GM12878 (cell line): ENCODE measurements at regions not wholly inside any gene's neighbourhood (a gene's known extent, or its start where the extent isn't known, plus 50 kb on each side); places are given as distances from the start of the nearest gene placed in this dataset.

ENCODE experiments used
- ATAC-seq: fragments of 200-7000 bp; cut with Tn5 transposase; 3 replicates; pipeline ENCODE4 v1.9.1; 2020; ENCODE audit warnings: mild to moderate bottlenecking, moderate library complexity
- BruUV-seq: library from RNA; stranded (reverse); fragments of 400-500 nt; replicated peaks from 2 replicates; lab custom pipeline; 2021; lab: Mats Ljungman, UMichigan
- CTCF ChIA-PET: fragments of 300-600 bp; sonication (Branson Sonifier 250); formaldehyde crosslinking; extraction: SDS; loops from one replicate; lab custom pipeline; 2021; ENCODE audit warnings: inconsistent platforms; lab: Yijun Ruan, JAX
- POLR2A ChIA-PET: fragments of 350-600 bp; formaldehyde crosslinking; extraction: SDS; loops from one replicate; lab custom pipeline; 2021; ENCODE audit warnings: inconsistent platforms; lab: Charles Lee
- RAD21 ChIA-PET: fragments of 300-600 bp; sonication (Branson Sonifier 250); formaldehyde crosslinking; loops from one replicate; lab custom pipeline; 2023; ENCODE audit warnings: antibody characterized with exemption; ENCODE audit not compliant: unreplicated experiment; lab: Charles Lee
- SMC1A ChIA-PET: fragments of 300-600 bp; sonication (Branson Sonifier 250); formaldehyde crosslinking; loops from one replicate; lab custom pipeline; 2023; ENCODE audit not compliant: unreplicated experiment, uncharacterized antibody; lab: Charles Lee
- DNase-seq: peaks from one replicate; pipeline ENCODE4 v3.0.0-alpha.2; 2011; ENCODE audit warnings: low read depth, low spot score
- FAIRE-seq: peaks from 3 replicates; lab custom pipeline; 2011; peaks lifted over from hg19 to GRCh38; lab: Jason Lieb, UNC
- H2AFZ ChIP-seq: 2 replicates; pipeline ENCODE4 v1.6.0; 2011; ENCODE audit warnings: low read depth, low read length, control low read depth; ENCODE audit not compliant: control insufficient read depth
- H3K27ac ChIP-seq: 2 replicates; pipeline ENCODE4 v1.5.1; 2011; ENCODE audit warnings: control low read depth; ENCODE audit not compliant: control insufficient read depth, insufficient read depth
- H3K27me3 ChIP-seq, 2 experiments: replicated peaks in 1 of 2; 2 replicates each; pipeline versions ENCODE4 v1.6.0 to v1.6.1; 2011; ENCODE audit warnings: low read length in 1 of 2; ENCODE audit not compliant: control insufficient read depth in 2 of 2, insufficient read depth in 2 of 2
- H3K36me3 ChIP-seq, 2 experiments: 2 replicates each; pipeline ENCODE4 v1.5.1; 2011; ENCODE audit warnings: low read length in 1 of 2; ENCODE audit not compliant: control insufficient read depth in 2 of 2, insufficient read depth in 2 of 2
- H3K4me1 ChIP-seq: 2 replicates; pipeline ENCODE4 v1.6.1; 2011; ENCODE audit warnings: mild to moderate bottlenecking, low read length, moderate library complexity, mixed read lengths; ENCODE audit not compliant: control insufficient read depth, insufficient read depth
- H3K4me2 ChIP-seq: 2 replicates; pipeline ENCODE4 v1.6.0; 2011; ENCODE audit warnings: control low read depth; ENCODE audit not compliant: control insufficient read depth, insufficient read depth
- H3K4me3 ChIP-seq: fragments of 200-600 bp; sonication (generic); 2 replicates; pipeline ENCODE4 v1.5.1; 2016
- H3K79me2 ChIP-seq: 2 replicates; pipeline ENCODE4 v1.6.0; 2011; ENCODE audit warnings: low read length; ENCODE audit not compliant: control insufficient read depth, insufficient read depth
- H3K9ac ChIP-seq: 2 replicates; pipeline ENCODE4 v1.8.0; 2011; ENCODE audit warnings: low read length, control low read depth, mixed read lengths; ENCODE audit not compliant: control insufficient read depth, insufficient read depth
- H3K9me3 ChIP-seq: replicated peaks from 3 replicates; pipeline ENCODE4 v1.5.1; 2011; ENCODE audit warnings: mild to moderate bottlenecking, low read length; ENCODE audit not compliant: control insufficient read depth, insufficient read depth
- H4K20me1 ChIP-seq: 2 replicates; pipeline ENCODE4 v1.6.0; 2011; ENCODE audit not compliant: control insufficient read depth, insufficient read depth
- ASH2L ChIP-seq: fragments of 300-600, 200-600 bp; sonication (generic); IDR thresholded peaks from 2 replicates; pipeline ENCODE4 v1.6.1; 2017; ENCODE audit warnings: low read depth, mild to moderate bottlenecking, borderline replicate concordance
- BACH1 ChIP-seq: fragments of 450-650 bp; IDR thresholded peaks from 2 replicates; pipeline ENCODE4 v1.6.1; 2017; ENCODE audit warnings: mild to moderate bottlenecking, borderline replicate concordance
- CBX5 ChIP-seq: sonication (generic); IDR thresholded peaks from 2 replicates; pipeline ENCODE4 v1.6.1; 2016; ENCODE audit warnings: low read depth, moderate library complexity, mild to moderate bottlenecking, inconsistent platforms
- CREB1 ChIP-seq: IDR thresholded peaks from 2 replicates; pipeline ENCODE4 v1.6.1; 2012; ENCODE audit warnings: low read depth, mild to moderate bottlenecking, inconsistent platforms
- EP300 ChIP-seq, 2 experiments: fragments of 150-350 bp in 1 of 2; IDR thresholded peaks; 2 replicates each; pipeline ENCODE4 v1.6.1; 2011 to 2012; ENCODE audit warnings: low read depth in 2 of 2, low read length in 2 of 2, borderline replicate concordance in 1 of 2, improper control_type of control experiment in 1 of 2, inconsistent platforms in 1 of 2; ENCODE audit not compliant: control insufficient read depth in 1 of 2
- EZH2 ChIP-seq: IDR thresholded peaks from 2 replicates; pipeline ENCODE4 v1.6.1; 2012; ENCODE audit warnings: low read depth, mild to moderate bottlenecking, control low read depth, inconsistent platforms, low read length, borderline replicate concordance; ENCODE audit not compliant: control insufficient read depth
- HDAC2 ChIP-seq: fragments of 200-600 bp; sonication (generic); IDR thresholded peaks from 2 replicates; pipeline ENCODE4 v1.6.1; 2017
- KAT2A ChIP-seq: conservative IDR thresholded peaks from 2 replicates; pipeline ENCODE4 v1.6.1; 2011; ENCODE audit warnings: low read depth, low read length; ENCODE audit not compliant: control insufficient read depth
- SP1 ChIP-seq: IDR thresholded peaks from one replicate; pipeline ENCODE4 v1.6.1; 2011; ENCODE audit warnings: low read depth, low read length
- TCF3 ChIP-seq: IDR thresholded peaks from 2 replicates; pipeline ENCODE4 v1.6.1; 2012; ENCODE audit warnings: low read depth, mild to moderate bottlenecking, low read length, borderline replicate concordance; ENCODE audit not compliant: insufficient read depth
- WGBS: methylation state at CpG from one replicate; pipeline ENCODE4 v1.1.6; 2016; ENCODE audit warnings: low lambda C conversion rate; ENCODE audit not compliant: insufficient replicate concordance, insufficient coverage; ENCODE audit errors: missing lambda C conversion rate; 5-methylcytosine and 5-hydroxymethylcytosine counted together
- in situ Hi-C: fragments of 300-500 bp; cut with MboI; formaldehyde crosslinking; loops from 9 replicates; pipeline ENCODE4 v1.14.3; 2018; ENCODE audit warnings: mixed read lengths
- intact Hi-C: fragments of 100-400 bp; cut with micrococcal nuclease; formaldehyde crosslinking; loops from one replicate; pipeline ENCODE4 v1.14.2; 2022; ENCODE audit not compliant: unreplicated experiment
- TF ChIP-seq, protein P1 (sequence below): IDR thresholded peaks from 2 replicates; pipeline ENCODE4 v1.6.1; 2012; ENCODE audit warnings: low read length, inconsistent platforms
- TF ChIP-seq, protein P2 (sequence below): fragments of 450-650 bp; conservative IDR thresholded peaks from 2 replicates; pipeline ENCODE4 v1.6.1; 2017; ENCODE audit warnings: mild to moderate bottlenecking, moderate library complexity
- TF ChIP-seq, protein P3 (sequence below): fragments of 450-650 bp; IDR thresholded peaks from 2 replicates; pipeline ENCODE4 v1.6.1; 2017; ENCODE audit warnings: mild to moderate bottlenecking
- TF ChIP-seq, protein P4 (sequence below): fragments of 450-650 bp; IDR thresholded peaks from 2 replicates; pipeline ENCODE4 v1.6.1; 2017; ENCODE audit warnings: borderline replicate concordance
- TF ChIP-seq, protein P5 (sequence below): fragments of 450-650 bp; IDR thresholded peaks from 2 replicates; pipeline ENCODE4 v1.6.1; 2017; ENCODE audit warnings: mild to moderate bottlenecking, low read depth, inconsistent platforms; ENCODE audit not compliant: poor library complexity, severe bottlenecking

DNA sequence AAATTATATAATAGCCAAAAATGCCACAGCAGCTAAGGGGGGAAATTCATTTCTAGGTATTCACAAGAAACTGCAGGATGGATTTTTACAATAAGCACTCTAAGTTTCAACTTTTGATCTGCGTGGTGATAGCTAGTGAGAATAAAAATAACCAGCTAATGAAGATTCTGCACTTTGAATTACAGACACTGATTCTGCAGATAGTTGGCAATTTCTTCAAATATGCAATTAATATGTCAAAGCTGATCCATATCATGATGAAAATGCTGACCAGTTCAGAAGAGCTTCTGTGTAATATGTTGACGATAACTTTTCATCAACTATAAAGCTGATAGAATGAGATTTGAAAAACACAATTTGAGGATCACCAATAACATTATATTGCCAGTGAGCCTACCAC, 1272.9 kb downstream of the EFNB2 start:
- SMC1A ChIA-PET = interaction anchor here (1.2 kb wide), 1 partner anchor 54 kb away, joined by 3 read pairs; no protein-coding TSS in a partner anchor
- CTCF ChIA-PET = no interaction called here
- TF ChIP-seq, protein P1, sequence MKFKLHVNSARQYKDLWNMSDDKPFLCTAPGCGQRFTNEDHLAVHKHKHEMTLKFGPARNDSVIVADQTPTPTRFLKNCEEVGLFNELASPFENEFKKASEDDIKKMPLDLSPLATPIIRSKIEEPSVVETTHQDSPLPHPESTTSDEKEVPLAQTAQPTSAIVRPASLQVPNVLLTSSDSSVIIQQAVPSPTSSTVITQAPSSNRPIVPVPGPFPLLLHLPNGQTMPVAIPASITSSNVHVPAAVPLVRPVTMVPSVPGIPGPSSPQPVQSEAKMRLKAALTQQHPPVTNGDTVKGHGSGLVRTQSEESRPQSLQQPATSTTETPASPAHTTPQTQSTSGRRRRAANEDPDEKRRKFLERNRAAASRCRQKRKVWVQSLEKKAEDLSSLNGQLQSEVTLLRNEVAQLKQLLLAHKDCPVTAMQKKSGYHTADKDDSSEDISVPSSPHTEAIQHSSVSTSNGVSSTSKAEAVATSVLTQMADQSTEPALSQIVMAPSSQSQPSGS = no peak
- TF ChIP-seq, protein P2, sequence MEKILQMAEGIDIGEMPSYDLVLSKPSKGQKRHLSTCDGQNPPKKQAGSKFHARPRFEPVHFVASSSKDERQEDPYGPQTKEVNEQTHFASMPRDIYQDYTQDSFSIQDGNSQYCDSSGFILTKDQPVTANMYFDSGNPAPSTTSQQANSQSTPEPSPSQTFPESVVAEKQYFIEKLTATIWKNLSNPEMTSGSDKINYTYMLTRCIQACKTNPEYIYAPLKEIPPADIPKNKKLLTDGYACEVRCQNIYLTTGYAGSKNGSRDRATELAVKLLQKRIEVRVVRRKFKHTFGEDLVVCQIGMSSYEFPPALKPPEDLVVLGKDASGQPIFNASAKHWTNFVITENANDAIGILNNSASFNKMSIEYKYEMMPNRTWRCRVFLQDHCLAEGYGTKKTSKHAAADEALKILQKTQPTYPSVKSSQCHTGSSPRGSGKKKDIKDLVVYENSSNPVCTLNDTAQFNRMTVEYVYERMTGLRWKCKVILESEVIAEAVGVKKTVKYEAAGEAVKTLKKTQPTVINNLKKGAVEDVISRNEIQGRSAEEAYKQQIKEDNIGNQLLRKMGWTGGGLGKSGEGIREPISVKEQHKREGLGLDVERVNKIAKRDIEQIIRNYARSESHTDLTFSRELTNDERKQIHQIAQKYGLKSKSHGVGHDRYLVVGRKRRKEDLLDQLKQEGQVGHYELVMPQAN = no peak
- TF ChIP-seq, protein P3, sequence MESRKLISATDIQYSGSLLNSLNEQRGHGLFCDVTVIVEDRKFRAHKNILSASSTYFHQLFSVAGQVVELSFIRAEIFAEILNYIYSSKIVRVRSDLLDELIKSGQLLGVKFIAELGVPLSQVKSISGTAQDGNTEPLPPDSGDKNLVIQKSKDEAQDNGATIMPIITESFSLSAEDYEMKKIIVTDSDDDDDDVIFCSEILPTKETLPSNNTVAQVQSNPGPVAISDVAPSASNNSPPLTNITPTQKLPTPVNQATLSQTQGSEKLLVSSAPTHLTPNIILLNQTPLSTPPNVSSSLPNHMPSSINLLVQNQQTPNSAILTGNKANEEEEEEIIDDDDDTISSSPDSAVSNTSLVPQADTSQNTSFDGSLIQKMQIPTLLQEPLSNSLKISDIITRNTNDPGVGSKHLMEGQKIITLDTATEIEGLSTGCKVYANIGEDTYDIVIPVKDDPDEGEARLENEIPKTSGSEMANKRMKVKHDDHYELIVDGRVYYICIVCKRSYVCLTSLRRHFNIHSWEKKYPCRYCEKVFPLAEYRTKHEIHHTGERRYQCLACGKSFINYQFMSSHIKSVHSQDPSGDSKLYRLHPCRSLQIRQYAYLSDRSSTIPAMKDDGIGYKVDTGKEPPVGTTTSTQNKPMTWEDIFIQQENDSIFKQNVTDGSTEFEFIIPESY = no peak
- TF ChIP-seq ASH2L = no peak
- no peak for TF ChIP-seq CBX5
- TF ChIP-seq CREB1 = no peak
- TF ChIP-seq SP1 = no peak
- TF ChIP-seq EP300 (IDR thresholded peaks at IDR 0.05; ENCODE audit: borderline replicate concordance in 1 of 2, control insufficient read depth in 1 of 2, low read depth in 2 of 2, low read length in 2 of 2) = no peak
- TF ChIP-seq, protein P4, sequence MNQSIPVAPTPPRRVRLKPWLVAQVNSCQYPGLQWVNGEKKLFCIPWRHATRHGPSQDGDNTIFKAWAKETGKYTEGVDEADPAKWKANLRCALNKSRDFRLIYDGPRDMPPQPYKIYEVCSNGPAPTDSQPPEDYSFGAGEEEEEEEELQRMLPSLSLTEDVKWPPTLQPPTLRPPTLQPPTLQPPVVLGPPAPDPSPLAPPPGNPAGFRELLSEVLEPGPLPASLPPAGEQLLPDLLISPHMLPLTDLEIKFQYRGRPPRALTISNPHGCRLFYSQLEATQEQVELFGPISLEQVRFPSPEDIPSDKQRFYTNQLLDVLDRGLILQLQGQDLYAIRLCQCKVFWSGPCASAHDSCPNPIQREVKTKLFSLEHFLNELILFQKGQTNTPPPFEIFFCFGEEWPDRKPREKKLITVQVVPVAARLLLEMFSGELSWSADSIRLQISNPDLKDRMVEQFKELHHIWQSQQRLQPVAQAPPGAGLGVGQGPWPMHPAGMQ = no peak
- TF ChIP-seq, protein P5, sequence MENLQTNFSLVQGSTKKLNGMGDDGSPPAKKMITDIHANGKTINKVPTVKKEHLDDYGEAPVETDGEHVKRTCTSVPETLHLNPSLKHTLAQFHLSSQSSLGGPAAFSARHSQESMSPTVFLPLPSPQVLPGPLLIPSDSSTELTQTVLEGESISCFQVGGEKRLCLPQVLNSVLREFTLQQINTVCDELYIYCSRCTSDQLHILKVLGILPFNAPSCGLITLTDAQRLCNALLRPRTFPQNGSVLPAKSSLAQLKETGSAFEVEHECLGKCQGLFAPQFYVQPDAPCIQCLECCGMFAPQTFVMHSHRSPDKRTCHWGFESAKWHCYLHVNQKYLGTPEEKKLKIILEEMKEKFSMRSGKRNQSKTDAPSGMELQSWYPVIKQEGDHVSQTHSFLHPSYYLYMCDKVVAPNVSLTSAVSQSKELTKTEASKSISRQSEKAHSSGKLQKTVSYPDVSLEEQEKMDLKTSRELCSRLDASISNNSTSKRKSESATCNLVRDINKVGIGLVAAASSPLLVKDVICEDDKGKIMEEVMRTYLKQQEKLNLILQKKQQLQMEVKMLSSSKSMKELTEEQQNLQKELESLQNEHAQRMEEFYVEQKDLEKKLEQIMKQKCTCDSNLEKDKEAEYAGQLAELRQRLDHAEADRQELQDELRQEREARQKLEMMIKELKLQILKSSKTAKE = no peak
- TF ChIP-seq EZH2 = no peak
- no peak for TF ChIP-seq BACH1
- TF ChIP-seq KAT2A = no peak
- TF ChIP-seq TCF3 = no peak
- no peak for TF ChIP-seq HDAC2

More for the DNA sequence above, 1272.9 kb downstream of the EFNB2 start:
- H4K20me1 ChIP-seq = no peaks in the 10 kb centered on the region
- H3K9me3 ChIP-seq = no peaks in the 10 kb centered on the region
- no peak for DNase-seq
- H3K27ac ChIP-seq = no peak overlapping the region
- no peaks in the 10 kb centered on the region for H3K4me1 ChIP-seq
- ChIA-PET POLR2A (no interaction called here), RAD21 (no interaction called here)
- in situ Hi-C loops = no loop called here
- intact Hi-C loops = no loop called here
- no peaks in the 10 kb centered on the region for H3K79me2 ChIP-seq
- H2AFZ ChIP-seq = no peak overlapping the region
- no peak overlapping the region for H3K4me2 ChIP-seq
- H3K36me3 ChIP-seq = no peaks in the 10 kb centered on the region
- H3K9ac ChIP-seq = no peak overlapping the region
- FAIRE-seq = no peak
- 44% methylated on average over 2 of the region's 2 CpGs for WGBS
- no TSS peak for BruUV-seq
- no peak overlapping the region for H3K4me3 ChIP-seq
- no peak for ATAC-seq
- no peaks in the 10 kb centered on the region for H3K27me3 ChIP-seq
